HG02610 (cell line): ENCODE measurements at regions not wholly inside any gene's neighbourhood (a gene's known extent, or its start where the extent isn't known, plus 50 kb on each side); places are given as distances from the start of the nearest gene placed in this dataset.
"Not testable (repeated sequence)": the region's sequence is repeated elsewhere in the genome, so short reads cannot be mapped to it uniquely, and the experiment has no call there.

Experiments
- ATAC-seq: cut with Tn5 transposase; IDR thresholded peaks from one replicate; pipeline ENCODE4 v1.9.1; 2021; ENCODE audit warnings: mild to moderate bottlenecking, moderate library complexity; ENCODE audit not compliant: unreplicated experiment

DNA sequence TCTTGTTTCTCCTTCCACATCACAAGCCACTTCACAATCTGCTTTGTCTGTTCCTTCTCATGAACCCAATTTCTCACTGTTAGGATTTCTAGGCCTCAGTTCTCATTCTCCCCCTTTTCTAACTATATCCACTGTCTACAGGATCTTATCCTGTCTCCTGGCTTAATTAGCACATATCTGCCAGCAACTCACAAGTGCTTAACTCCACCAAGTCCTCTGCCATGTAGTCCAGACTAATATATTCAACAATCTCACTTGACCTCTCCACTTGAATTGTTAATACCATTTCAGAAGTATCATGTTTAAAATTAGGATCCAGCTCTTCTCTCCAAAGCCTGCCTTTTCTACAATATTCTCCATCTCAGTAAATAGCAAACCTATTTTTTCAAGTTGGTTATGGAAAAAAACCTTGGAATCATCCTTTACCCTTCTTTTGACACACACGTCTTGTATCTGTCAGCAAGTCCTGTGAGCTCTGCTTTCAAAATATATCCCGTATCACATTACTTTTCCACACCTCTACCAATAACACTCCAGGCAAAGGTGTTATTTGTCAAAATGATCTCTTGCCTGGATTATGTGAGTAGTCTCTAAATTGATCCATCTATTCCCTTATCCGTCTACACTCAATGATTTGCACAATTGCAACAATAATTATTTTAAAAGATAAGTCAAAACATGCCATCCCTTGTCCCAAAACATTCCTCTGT, 127.2 kb upstream of the SLIT2 start:
- no peak for ATAC-seq

GRCh38 chr4:20122198-20122988, 129.3 kb upstream of the SLIT2 start:
- ATAC-seq = no peak

DNA sequence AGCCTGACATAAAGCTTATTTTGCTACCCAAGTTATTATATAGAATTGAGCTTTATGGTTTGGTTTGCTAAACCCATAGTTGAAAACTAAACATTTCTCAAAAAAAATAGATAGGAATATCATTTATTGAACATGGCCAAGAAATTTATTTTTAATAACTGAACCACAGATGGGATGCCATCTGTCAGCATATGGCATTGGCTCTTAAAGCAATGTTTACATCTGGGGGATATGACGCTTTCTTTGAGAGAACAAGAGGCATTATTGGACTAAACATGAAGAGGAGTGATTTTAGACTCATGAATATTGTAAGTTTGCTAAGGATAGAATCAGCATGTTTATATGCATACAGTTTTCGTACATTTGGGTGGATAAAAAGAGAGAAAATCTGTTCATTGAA, 132.6 kb upstream of the SLIT2 start:
- no peak for ATAC-seq

- no peak for ATAC-seq
Measured at GRCh38 chr4:20109391-20109790, 142.3 kb upstream of the SLIT2 start.

- ATAC-seq = no peak
Measured at GRCh38 chr4:20106921-20107320, 144.8 kb upstream of the SLIT2 start.

DNA sequence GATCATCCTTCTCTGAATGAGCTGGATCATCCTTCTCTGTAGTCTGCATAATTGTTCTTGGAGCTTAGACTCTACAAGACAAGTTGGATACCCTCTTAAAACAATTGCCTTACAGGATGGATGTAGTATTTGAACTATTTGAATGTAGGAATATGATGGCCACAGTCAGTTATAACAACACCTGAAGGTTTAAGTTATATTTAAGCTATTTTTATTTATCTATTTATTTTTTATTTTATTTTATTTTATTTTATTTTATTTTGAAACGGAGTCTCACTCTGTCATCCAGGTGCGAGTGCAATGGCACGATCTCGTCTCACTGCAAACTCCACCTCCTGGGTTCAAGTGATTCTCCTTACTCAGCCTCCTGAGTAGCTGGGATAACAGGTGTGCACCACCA, 149.9 kb upstream of the SLIT2 start:
- ATAC-seq = no peak

GRCh38 chr4:20096911-20097310, 154.8 kb upstream of the SLIT2 start:
- ATAC-seq = no peak

DNA sequence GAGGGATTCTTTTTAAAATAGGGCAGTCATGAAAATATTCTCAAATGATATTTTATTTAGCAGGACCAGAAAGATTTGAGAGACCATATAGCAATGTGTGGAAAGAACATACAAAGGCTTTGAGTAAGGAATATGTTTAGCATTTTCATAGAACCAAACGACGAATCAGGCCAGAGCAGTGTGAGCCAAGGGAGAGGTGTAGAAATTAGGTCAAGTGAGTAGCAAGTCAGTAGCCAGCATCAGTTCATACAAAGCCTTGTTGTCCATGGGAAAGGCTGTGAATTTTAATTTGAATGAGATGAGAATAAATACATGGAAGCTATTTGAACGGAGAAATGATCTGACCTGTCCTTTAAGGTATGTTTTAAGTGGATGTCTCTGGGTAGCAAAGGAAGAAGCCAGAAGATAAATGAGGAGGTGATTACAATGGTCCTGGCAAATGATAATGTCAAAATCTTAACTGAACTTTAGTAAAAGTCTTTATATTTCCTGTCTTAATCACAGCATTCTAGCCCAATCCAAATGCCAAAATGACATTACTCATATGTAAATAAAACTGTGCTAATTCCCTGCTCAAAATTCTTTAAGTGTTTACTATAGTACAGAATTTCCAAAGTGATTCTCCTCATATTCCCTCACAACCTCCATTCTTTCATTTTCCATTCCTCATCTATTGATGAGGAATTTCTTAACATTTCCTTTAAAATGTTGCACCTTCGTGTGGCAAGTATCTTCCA, 155.7 kb upstream of the SLIT2 start:
- no peak for ATAC-seq

- no peak for ATAC-seq
Measured at GRCh38 chr4:20091781-20092180, 159.9 kb upstream of the SLIT2 start.

GRCh38 chr4:20087522-20087911, 164.2 kb upstream of the SLIT2 start:
- ATAC-seq = no peak

DNA sequence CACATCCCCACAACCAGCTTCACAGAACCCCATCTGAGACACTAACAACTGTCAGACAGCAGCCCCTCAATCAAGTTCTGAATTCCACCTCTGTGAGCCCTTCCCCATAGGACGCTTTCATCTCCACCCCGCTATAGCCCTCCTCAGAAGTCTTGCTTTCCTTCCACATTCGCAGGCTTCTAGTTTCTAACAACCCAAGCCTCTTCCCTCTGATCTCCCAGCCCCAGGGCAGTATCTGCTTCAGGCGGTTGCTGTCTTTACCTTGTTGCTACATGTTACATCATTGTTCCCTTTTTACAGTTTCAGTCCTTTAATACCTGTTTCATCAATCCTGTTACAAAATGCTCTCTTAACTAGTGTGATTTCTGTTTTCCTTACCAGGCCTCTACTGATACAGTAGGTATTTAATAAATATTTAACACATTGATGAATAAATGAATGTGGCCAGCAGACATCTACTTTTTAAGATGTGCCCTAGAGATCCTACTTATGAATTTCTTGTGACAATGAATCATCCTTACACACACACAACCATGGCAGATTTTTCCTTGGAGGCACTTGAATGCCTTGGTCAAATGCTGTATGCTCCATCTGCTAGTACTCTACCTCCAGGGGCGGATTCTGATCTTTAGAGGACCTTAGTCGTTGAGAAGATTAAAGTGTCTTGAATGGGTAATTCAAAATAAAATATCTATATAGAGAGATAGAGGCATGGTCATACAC, 164.7 kb upstream of the SLIT2 start:
- ATAC-seq = no peak

DNA sequence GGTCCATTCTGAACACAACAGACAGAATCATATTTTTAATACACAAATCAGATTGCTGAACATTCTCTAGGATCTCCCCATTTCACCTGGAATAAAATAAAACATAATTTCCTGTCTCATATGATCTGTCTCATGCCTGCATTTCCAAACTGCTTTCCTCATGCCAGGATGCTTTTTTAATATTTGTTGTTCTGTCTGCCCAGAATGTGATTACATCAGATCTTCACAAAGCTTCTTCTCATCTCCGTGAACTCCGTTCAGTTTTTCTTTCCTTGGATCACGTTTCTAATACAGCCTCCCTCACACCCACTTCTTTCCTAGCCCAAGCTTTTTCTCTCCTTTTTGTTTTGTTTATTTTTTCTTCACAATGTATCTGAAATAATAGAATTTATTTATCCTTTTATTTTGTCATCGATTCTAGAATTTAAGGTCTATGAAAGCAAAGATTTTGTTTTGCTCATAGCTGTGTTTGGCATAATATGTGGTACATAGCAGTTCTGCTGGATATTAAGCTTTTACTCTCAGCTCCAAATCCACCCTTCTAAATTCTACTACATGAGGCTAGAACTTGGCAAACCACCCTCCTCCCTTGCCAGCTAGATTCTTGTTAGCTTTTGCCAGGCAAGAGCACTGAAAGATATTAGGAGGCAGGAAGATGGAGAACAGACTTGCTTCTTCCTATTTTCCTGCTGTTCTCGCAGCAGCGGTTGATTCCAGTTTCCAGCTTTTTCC, 165.5 kb upstream of the SLIT2 start:
- no peak for ATAC-seq

DNA sequence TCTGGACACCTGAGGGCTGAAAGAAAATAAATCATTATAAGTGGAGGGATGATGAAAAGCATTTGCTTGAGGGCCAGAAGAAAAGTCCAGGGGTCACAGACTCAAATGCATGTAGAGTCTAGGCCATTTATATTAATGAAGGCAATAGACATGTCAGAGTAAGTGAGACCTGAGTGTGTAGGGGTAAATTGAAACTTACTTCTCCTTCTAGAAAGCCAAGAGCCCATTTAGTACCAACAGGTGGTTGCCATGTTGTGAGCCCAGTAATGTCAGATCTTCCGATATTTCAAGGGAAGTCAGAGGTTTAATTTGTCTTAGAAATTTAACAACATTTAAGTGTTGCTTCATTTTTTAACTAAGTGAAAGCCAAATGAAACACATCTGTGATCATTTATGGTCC, 166.1 kb upstream of the SLIT2 start:
- ATAC-seq = no peak

- no peak for ATAC-seq
Measured at GRCh38 chr4:20085156-20085555, 166.5 kb upstream of the SLIT2 start.

- ATAC-seq = no peak
Measured at GRCh38 chr4:20084488-20084887, 167.2 kb upstream of the SLIT2 start.

DNA sequence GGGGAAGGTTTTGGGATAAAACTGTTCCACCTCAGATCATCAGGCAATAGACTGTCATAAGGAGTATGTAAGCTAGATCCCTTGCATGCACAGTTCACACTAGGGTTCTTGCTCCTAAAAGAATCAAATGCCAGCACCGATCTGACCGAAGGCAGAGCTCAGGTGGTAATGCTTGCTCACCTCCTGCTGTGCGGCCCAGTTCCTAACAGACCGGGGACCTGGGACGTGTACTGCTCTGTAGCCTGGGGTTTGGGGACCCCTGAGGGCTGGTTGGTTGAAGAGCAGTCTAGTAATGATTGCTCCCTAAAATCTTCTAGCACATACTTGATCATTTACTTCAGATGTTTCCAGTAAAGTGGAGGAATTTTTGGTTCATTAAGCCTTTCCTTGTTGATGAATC, 173.1 kb upstream of the SLIT2 start:
- no peak for ATAC-seq

DNA sequence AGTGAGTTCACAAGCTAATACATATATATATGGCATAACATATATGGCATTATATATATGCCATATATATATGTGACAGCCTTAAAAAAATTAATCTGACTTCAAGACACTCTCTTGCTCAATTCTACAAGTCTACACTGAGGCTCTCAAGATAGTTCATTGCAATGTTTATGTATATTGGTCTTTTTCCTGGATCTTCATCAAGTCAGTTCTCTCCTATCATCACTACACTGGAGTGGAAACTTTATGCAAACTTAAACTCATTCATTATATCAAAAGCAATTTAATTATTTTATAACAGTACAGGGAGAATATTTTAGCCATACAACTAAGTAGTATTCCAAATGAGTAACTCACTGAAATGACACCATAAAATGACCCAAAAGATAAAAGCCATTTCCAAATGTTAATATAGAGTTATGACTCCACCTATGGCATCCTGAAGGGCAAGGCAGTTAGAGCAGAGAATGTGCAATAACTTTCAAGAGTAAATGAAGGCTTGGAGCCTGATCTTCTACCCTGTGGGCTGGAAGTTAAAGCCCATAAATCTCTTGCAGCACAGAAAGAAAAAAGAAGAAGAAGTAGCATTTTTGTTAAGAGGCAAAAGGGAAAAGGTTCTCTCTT, 176.3 kb upstream of the SLIT2 start:
- no peak for ATAC-seq

GRCh38 chr4:20074450-20074849, 177.3 kb upstream of the SLIT2 start:
- ATAC-seq = no peak

DNA sequence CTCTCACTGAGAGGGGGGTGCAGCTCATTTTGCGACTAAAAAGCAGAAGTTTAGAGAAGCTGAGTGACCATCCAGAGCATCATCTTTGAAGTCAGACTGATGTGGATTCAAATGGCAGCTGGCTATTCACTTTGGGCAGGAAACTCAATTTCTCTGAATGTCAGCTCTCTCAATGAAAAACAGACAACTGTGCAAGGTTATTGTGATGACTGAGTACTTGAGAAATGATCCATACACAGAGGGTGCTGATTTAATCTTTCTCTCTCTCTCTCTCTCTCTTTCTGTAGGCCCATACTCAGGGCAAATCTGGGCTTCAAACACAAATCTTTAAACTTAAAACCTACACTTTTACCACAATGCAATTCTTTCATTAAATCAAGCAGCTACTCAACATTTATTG, 185.8 kb upstream of the SLIT2 start:
- no peak for ATAC-seq

GRCh38 chr4:20062857-20063256, 188.8 kb upstream of the SLIT2 start:
- ATAC-seq = not testable (repeated sequence)
